ENCODE measurements at regions not wholly inside any gene's neighbourhood (a gene's known extent, or its start where the extent isn't known, plus 50 kb on each side); places are given as distances from the start of the nearest gene placed in this dataset.
A peak's percentile ranks its signal among the peaks of the same experiment; 100 is the strongest.

DNA sequence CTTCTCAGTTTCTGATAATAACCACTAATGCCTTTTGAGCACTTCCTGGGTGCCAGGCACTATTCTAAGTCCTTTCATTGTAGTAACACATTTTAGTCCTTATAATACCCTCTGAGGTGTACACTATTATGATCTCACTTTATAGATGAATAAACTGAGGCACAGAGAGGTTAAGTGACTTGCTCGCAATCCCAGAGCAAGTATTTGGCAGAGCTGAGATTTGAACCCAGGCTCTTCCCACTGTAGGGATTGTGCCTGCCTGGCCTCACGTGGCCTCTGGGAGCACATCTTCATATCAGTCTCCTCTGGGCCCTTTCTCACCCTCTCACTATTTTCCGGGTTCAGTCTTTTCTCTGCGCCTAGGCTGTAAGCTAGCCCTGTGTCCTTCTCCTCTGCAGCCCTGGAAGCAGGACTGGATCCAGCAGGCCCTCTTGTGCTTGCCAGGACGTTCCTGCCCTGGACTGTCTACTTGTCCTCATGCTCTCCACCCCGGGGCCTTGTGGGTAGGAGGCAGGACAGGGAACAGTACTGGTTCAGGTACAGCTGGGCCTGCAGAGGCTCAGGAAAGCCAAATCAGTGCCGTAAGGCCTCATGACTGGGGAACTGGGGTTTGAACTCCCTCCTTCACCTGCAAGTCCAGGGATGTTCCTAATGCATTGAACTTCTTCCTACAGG lies 139.6 kb downstream of the VEGFA start (continued):
- TF ChIP-seq ZBTB17 (CRISPR knock-in tag; IDR thresholded peaks at IDR 0.05) (peak; percentile 78), SIX5 (IDR thresholded peaks at IDR 0.05; ENCODE audit: borderline replicate concordance in 1 of 2, insufficient read depth in 1 of 2, low read depth in 1 of 2, low read length in 2 of 2) (no peak), TFAM (CRISPR knock-in tag; conservative IDR thresholded peaks at IDR 0.05) (no peak), POLR2AphosphoS5 (IDR thresholded peaks at IDR 0.05; ENCODE audit: control insufficient read depth, insufficient read depth, low read depth, low read length) (no peak), HINFP (tag; conservative IDR thresholded peaks at IDR 0.05; ENCODE audit: low read depth) (0 out of 2 replicates have a peak, but pooled peaks have one; percentile 8), OTX1 (CRISPR knock-in tag; IDR thresholded peaks at IDR 0.05) (peak; percentile 90), SRSF1 (IDR thresholded peaks at IDR 0.05; ENCODE audit: low read depth, low read length) (no peak), XRCC3 (IDR thresholded peaks at IDR 0.05) (no peak), ZNF75A (CRISPR knock-in tag; IDR thresholded peaks at IDR 0.05) (no peak), ZNF24 (IDR thresholded peaks at IDR 0.05) (no peak), ILF3 (IDR thresholded peaks at IDR 0.05; ENCODE audit: borderline replicate concordance) (no peak), CBX1 (IDR thresholded peaks at IDR 0.05; ENCODE audit: low read depth) (no peak), HNRNPH1 (optimal IDR thresholded peaks at IDR 0.05; ENCODE audit: low read depth, low read length) (no peak), ID3 (CRISPR knock-in tag; IDR thresholded peaks at IDR 0.05) (no peak), ID3 (tag; IDR thresholded peaks at IDR 0.05) (no peak), GTF2E2 (tag; IDR thresholded peaks at IDR 0.05) (no peak), HDAC8 (tag; IDR thresholded peaks at IDR 0.05) (0 out of 2 replicates have a peak, but pooled peaks have one; percentile 56), ZFPM2 (CRISPR knock-in tag; IDR thresholded peaks at IDR 0.05) (peak; percentile 59; the same call in 1 of the 2 replicates), ZNF12 (CRISPR knock-in tag; IDR thresholded peaks at IDR 0.05) (no peak), KLF13 (tag; IDR thresholded peaks at IDR 0.05; ENCODE audit: borderline replicate concordance, low read depth) (0 out of 2 replicates have a peak, but pooled peaks have one; percentile 6), PHF20 (IDR thresholded peaks at IDR 0.05; ENCODE audit: partially characterized antibody) (no peak), MBD2 (IDR thresholded peaks at IDR 0.05; ENCODE audit: borderline replicate concordance, low read depth) (no peak), ZNF707 (CRISPR knock-in tag; conservative IDR thresholded peaks at IDR 0.05) (0 out of 2 replicates have a peak, but pooled peaks have one; percentile 45), PHB2 (IDR thresholded peaks at IDR 0.05; ENCODE audit: low read depth) (no peak)
- TF ChIP-seq, protein P1, sequence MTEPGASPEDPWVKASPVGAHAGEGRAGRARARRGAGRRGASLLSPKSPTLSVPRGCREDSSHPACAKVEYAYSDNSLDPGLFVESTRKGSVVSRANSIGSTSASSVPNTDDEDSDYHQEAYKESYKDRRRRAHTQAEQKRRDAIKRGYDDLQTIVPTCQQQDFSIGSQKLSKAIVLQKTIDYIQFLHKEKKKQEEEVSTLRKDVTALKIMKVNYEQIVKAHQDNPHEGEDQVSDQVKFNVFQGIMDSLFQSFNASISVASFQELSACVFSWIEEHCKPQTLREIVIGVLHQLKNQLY (CRISPR knock-in tag; conservative IDR thresholded peaks at IDR 0.05): no peak
- TF ChIP-seq, protein P2, sequence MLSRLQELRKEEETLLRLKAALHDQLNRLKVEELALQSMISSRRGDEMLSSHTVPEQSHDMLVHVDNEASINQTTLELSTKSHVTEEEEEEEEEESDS (CRISPR knock-in tag; IDR thresholded peaks at IDR 0.05): no peak

Measured in K562 (cell line).